Kidney epithelial cell (primary cell): ENCODE measurements at regions not wholly inside any gene's neighbourhood (a gene's known extent, or its start where the extent isn't known, plus 50 kb on each side); places are given as distances from the start of the nearest gene placed in this dataset.

Experiments used
- DNase-seq: peaks from one replicate; pipeline ENCODE4 v3.0.0-alpha.2; 2010; ENCODE audit warnings: low read depth
- H3K27me3 ChIP-seq: 2 replicates; pipeline ENCODE4 v1.6.0; 2011; ENCODE audit warnings: low read length; ENCODE audit not compliant: control insufficient read depth, insufficient read depth
- H3K36me3 ChIP-seq: 2 replicates; pipeline ENCODE4 v1.5.1; 2011; ENCODE audit warnings: low read length; ENCODE audit not compliant: control insufficient read depth, insufficient read depth
- H3K4me3 ChIP-seq: 2 replicates; pipeline ENCODE4 v1.5.1; 2011; ENCODE audit warnings: low read depth, mild to moderate bottlenecking, control low read depth, low read length
- CTCF ChIP-seq: IDR thresholded peaks from 2 replicates; pipeline ENCODE4 v1.5.1; 2011; ENCODE audit warnings: mild to moderate bottlenecking, moderate library complexity, low read length, control low read depth, inconsistent platforms; ENCODE audit not compliant: insufficient read depth, poor library complexity, severe bottlenecking

GRCh38 chr2:83613178-83613577 is 845.9 kb downstream of the SUCLG1 start:
- H3K36me3 ChIP-seq = no peaks in the 10 kb centered on the region
- no peak for TF ChIP-seq CTCF
- no peaks in the 10 kb centered on the region for H3K27me3 ChIP-seq
- no peak overlapping the region for H3K4me3 ChIP-seq
- DNase-seq = no peak

GRCh38 chr2:83602753-83603152 is 856.3 kb downstream of the SUCLG1 start:
- Histone ChIP-seq H3K36me3 (no peaks in the 10 kb centered on the region), H3K4me3 (no peak overlapping the region)

GRCh38 chr2:83596592-83597282 is 862.3 kb downstream of the SUCLG1 start:
- no peak overlapping the region for H3K4me3 ChIP-seq
- no peak for TF ChIP-seq CTCF
- no peak for DNase-seq
- H3K36me3 ChIP-seq = no peaks in the 10 kb centered on the region
- no peaks in the 10 kb centered on the region for H3K27me3 ChIP-seq

More at GRCh38 chr2:83602753-83603152, 856.3 kb downstream of the SUCLG1 start:
- no peak for DNase-seq
- TF ChIP-seq CTCF = peak; percentile 16
- H3K27me3 ChIP-seq = no peaks in the 10 kb centered on the region

- DNase-seq = no peak
- no peak for TF ChIP-seq CTCF
- no peak overlapping the region for H3K4me3 ChIP-seq
- H3K36me3 ChIP-seq = no peaks in the 10 kb centered on the region
- H3K27me3 ChIP-seq = no peaks in the 10 kb centered on the region
Measured at GRCh38 chr2:83595926-83596325, 863.2 kb downstream of the SUCLG1 start.

GRCh38 chr2:83595121-83595690 is 863.9 kb downstream of the SUCLG1 start:
- TF ChIP-seq CTCF = no peak
- DNase-seq = no peak
- no peak overlapping the region for H3K4me3 ChIP-seq
- no peaks in the 10 kb centered on the region for H3K27me3 ChIP-seq
- H3K36me3 ChIP-seq = no peaks in the 10 kb centered on the region
